ENCODE measurements at regions not wholly inside any gene's neighbourhood (a gene's known extent, or its start where the extent isn't known, plus 50 kb on each side); places are given as distances from the start of the nearest gene placed in this dataset.

- TF ChIP-seq POLR2AphosphoS5 (IDR thresholded peaks at IDR 0.05) (no peak), CTCF (IDR thresholded peaks at IDR 0.05) (no peak), POLR2A (IDR thresholded peaks at IDR 0.05) (no peak)
Observed at GRCh38 chr7:41438705-41439514, 264.0 kb downstream of the INHBA start.
